ENCODE measurements at regions not wholly inside any gene's neighbourhood (a gene's known extent, or its start where the extent isn't known, plus 50 kb on each side); places are given as distances from the start of the nearest gene placed in this dataset.

- H3K4me3 Mint-ChIP-seq, result peak overlapping the region; percentile 34
- no peaks in the 10 kb centered on the region for H3K9me3 Mint-ChIP-seq
- H3K27me3 Mint-ChIP-seq, result no peaks in the 10 kb centered on the region
- no peak for DNase-seq (ENCODE audit: extremely low spot score, unreplicated experiment)
- H3K27ac Mint-ChIP-seq, result peak overlapping the region; percentile 7
- H3K4me1 Mint-ChIP-seq (ENCODE audit: unreplicated experiment), result peaks cover 26% of the 10 kb centered on the region
- peaks cover 4% of the 10 kb centered on the region for H3K36me3 Mint-ChIP-seq
- no peak for TF ChIP-seq CTCF (conservative IDR thresholded peaks at IDR 0.05)
Measured at GRCh38 chr10:21100190-21100589, 203.1 kb upstream of the NEBL start.

GRCh38 chr10:21099291-21100062 is 202.4 kb upstream of the NEBL start:
- Mint-ChIP-seq H3K27ac (peak overlapping the region; percentile 8), H3K4me3 (peak overlapping the region; percentile 34), H3K4me1 (ENCODE audit: unreplicated experiment) (peaks cover 26% of the 10 kb centered on the region), H3K9me3 (no peaks in the 10 kb centered on the region), H3K36me3 (peaks cover 4% of the 10 kb centered on the region), H3K27me3 (no peaks in the 10 kb centered on the region)
- TF ChIP-seq CTCF (conservative IDR thresholded peaks at IDR 0.05), result no peak
- no peak for DNase-seq (ENCODE audit: extremely low spot score, unreplicated experiment)

GRCh38 chr10:21097926-21098355 is 200.8 kb upstream of the NEBL start:
- H3K27ac Mint-ChIP-seq, result no peak overlapping the region
- peaks cover 26% of the 10 kb centered on the region for H3K4me1 Mint-ChIP-seq (ENCODE audit: unreplicated experiment)
- no peaks in the 10 kb centered on the region for H3K27me3 Mint-ChIP-seq
- no peaks in the 10 kb centered on the region for H3K9me3 Mint-ChIP-seq
- no peak for TF ChIP-seq CTCF (conservative IDR thresholded peaks at IDR 0.05)
- no peak for DNase-seq (ENCODE audit: extremely low spot score, unreplicated experiment)
- no peak overlapping the region for H3K4me3 Mint-ChIP-seq
- H3K36me3 Mint-ChIP-seq, result peaks cover 4% of the 10 kb centered on the region

- no peak for TF ChIP-seq CTCF (conservative IDR thresholded peaks at IDR 0.05)
- no peak overlapping the region for H3K4me3 Mint-ChIP-seq
- H3K27ac Mint-ChIP-seq, result no peak overlapping the region
- no peaks in the 10 kb centered on the region for H3K9me3 Mint-ChIP-seq
- peaks cover 14% of the 10 kb centered on the region for H3K4me1 Mint-ChIP-seq (ENCODE audit: unreplicated experiment)
- no peak for DNase-seq (ENCODE audit: extremely low spot score, unreplicated experiment)
- peaks cover 9% of the 10 kb centered on the region for H3K36me3 Mint-ChIP-seq
- no peaks in the 10 kb centered on the region for H3K27me3 Mint-ChIP-seq
Measured at GRCh38 chr10:21095494-21096055, 198.5 kb upstream of the NEBL start.

GRCh38 chr10:21095073-21095472 is 198.0 kb upstream of the NEBL start:
- Mint-ChIP-seq H3K27me3 (no peaks in the 10 kb centered on the region), H3K27ac (no peak overlapping the region), H3K36me3 (peaks cover 8% of the 10 kb centered on the region), H3K9me3 (no peaks in the 10 kb centered on the region), H3K4me3 (no peak overlapping the region), H3K4me1 (ENCODE audit: unreplicated experiment) (peaks cover 9% of the 10 kb centered on the region)
- DNase-seq (ENCODE audit: extremely low spot score, unreplicated experiment), result no peak
- no peak for TF ChIP-seq CTCF (conservative IDR thresholded peaks at IDR 0.05)

Measured in type B pancreatic cell (in vitro differentiated cells).